ENCODE measurements at regions not wholly inside any gene's neighbourhood (a gene's known extent, or its start where the extent isn't known, plus 50 kb on each side); places are given as distances from the start of the nearest gene placed in this dataset.

- intact Hi-C loops (cut with DNase I; ENCODE audit: low total_unique reads) = no loop called here
- 92 to 96% (median 95%) methylated on average over 8 of the region's 8 CpGs for WGBS, 5 donors
- no peaks in the 10 kb centered on the region for H3K36me3 ChIP-seq
- H3K27ac ChIP-seq = no peak overlapping the region
- no peaks in the 10 kb centered on the region for H3K27me3 ChIP-seq
- H3K9me3 ChIP-seq = no peaks in the 10 kb centered on the region
- TF ChIP-seq EP300 (IDR thresholded peaks at IDR 0.05) (no peak), POLR2A (IDR thresholded peaks at IDR 0.05) (no peak)
- H3K4me3 ChIP-seq = no peak overlapping the region
- no peak for DNase-seq
- H3K4me1 ChIP-seq = no peaks in the 10 kb centered on the region
These were observed 106.5 kb upstream of the GSE1 start for GRCh38 chr16:85506635-85506911.

- H3K4me1 ChIP-seq = no peaks in the 10 kb centered on the region
- DNase-seq = no peak
- no peaks in the 10 kb centered on the region for H3K9me3 ChIP-seq
- no peak for TF ChIP-seq EP300 (IDR thresholded peaks at IDR 0.05)
- TF ChIP-seq POLR2A (IDR thresholded peaks at IDR 0.05) = no peak
- TF ChIP-seq POLR2AphosphoS5 (IDR thresholded peaks at IDR 0.05) = no peak
- no peak for TF ChIP-seq CTCF (IDR thresholded peaks at IDR 0.05)
- 70 to 81% (median 73%) methylated on average over 7 to 8 of the region's 8 CpGs for WGBS, 5 donors
- intact Hi-C loops (cut with DNase I; ENCODE audit: low total_unique reads) = no loop called here
- no peaks in the 10 kb centered on the region for H3K27me3 ChIP-seq
- H3K27ac ChIP-seq = no peak overlapping the region
- no peak overlapping the region for H3K4me3 ChIP-seq
- H3K36me3 ChIP-seq = no peaks in the 10 kb centered on the region
These were observed 105.8 kb upstream of the GSE1 start for GRCh38 chr16:85507342-85507741.

- H3K4me3 ChIP-seq = no peak overlapping the region
- no peak for DNase-seq
- no peak overlapping the region for H3K27ac ChIP-seq
- intact Hi-C loops (cut with DNase I; ENCODE audit: low total_unique reads) = no loop called here
- peaks cover 0 to 5% (median 4%) of the 10 kb centered on the region in 4 donors for H3K4me1 ChIP-seq
- no peaks in the 10 kb centered on the region for H3K36me3 ChIP-seq
- no peaks in the 10 kb centered on the region for H3K27me3 ChIP-seq
- no peaks in the 10 kb centered on the region for H3K9me3 ChIP-seq
- WGBS, 5 donors = 90 to 97% (median 94%) methylated on average over 2 to 10 of the region's 10 CpGs
- TF ChIP-seq POLR2AphosphoS5 (IDR thresholded peaks at IDR 0.05) (no peak), EP300 (IDR thresholded peaks at IDR 0.05) (no peak)
These were observed 104.7 kb upstream of the GSE1 start for GRCh38 chr16:85508388-85508787.

GRCh38 chr16:85508993-85509392 lies 104.1 kb upstream of the GSE1 start:
- H3K4me3 ChIP-seq = no peak overlapping the region
- peaks cover 5 to 11% (median 10%) of the 10 kb centered on the region in 4 donors for H3K4me1 ChIP-seq
- H3K27ac ChIP-seq = no peak overlapping the region
- TF ChIP-seq POLR2AphosphoS5 (IDR thresholded peaks at IDR 0.05) (no peak), POLR2A (IDR thresholded peaks at IDR 0.05) (no peak), CTCF (IDR thresholded peaks at IDR 0.05) (no peak), EP300 (IDR thresholded peaks at IDR 0.05) (no peak)
- no peaks in the 10 kb centered on the region for H3K27me3 ChIP-seq
- H3K36me3 ChIP-seq = no peaks in the 10 kb centered on the region
- H3K9me3 ChIP-seq = no peaks in the 10 kb centered on the region
- intact Hi-C loops (cut with DNase I; ENCODE audit: low total_unique reads) = no loop called here
- WGBS, 5 donors = 79 to 83% (median 80%) methylated on average over 15 of the region's 15 CpGs
- DNase-seq = no peak

GRCh38 chr16:85510041-85510659 lies 103.0 kb upstream of the GSE1 start:
- Histone ChIP-seq H3K4me3 (no peak overlapping the region), H3K27ac (no peak overlapping the region), H3K4me1 (peaks cover 17 to 23% (median 21%) of the 10 kb centered on the region in 4 donors), H3K36me3 (no peaks in the 10 kb centered on the region), H3K9me3 (no peaks in the 10 kb centered on the region), H3K27me3 (no peaks in the 10 kb centered on the region)
- intact Hi-C loops (cut with DNase I; ENCODE audit: low total_unique reads) = no loop called here
- WGBS, 5 donors = 87 to 91% (median 90%) methylated on average over 17 to 21 of the region's 21 CpGs
- TF ChIP-seq POLR2AphosphoS5 (IDR thresholded peaks at IDR 0.05) (no peak), CTCF (IDR thresholded peaks at IDR 0.05) (no peak), EP300 (IDR thresholded peaks at IDR 0.05) (no peak), POLR2A (IDR thresholded peaks at IDR 0.05) (no peak)
- no peak for DNase-seq
